ENCODE measurements at regions not wholly inside any gene's neighbourhood (a gene's known extent, or its start where the extent isn't known, plus 50 kb on each side); places are given as distances from the start of the nearest gene placed in this dataset.

DNA sequence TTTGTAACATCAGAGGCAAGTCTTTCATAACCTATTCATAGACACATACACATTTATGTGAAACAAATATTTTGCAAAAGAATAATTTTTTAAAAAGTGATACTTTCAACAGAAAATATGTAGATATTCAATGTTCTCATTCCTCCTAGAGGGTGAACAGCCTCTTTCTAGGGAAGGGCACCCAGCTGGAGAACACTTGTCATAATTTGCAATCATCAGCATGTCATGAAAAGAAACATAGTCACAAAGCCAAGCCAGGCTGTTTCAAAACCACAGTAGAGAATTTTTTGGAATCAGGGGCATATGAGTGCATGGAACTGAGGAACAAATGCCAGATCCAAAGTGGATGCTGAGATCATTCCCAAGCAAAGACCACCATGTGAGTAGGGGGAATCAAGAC lies 406.9 kb upstream of the ADAMTS9 start:
- TF ChIP-seq EZH2phosphoT487 (IDR thresholded peaks at IDR 0.05; ENCODE audit: insufficient read depth, low read depth) (no peak), EZH2 (IDR thresholded peaks at IDR 0.05; ENCODE audit: insufficient read depth, poor library complexity, severe bottlenecking) (no peak)
